HG03280 (cell line): ENCODE measurements at regions not wholly inside any gene's neighbourhood (a gene's known extent, or its start where the extent isn't known, plus 50 kb on each side); places are given as distances from the start of the nearest gene placed in this dataset.

Experiments
- ATAC-seq: cut with Tn5 transposase; IDR thresholded peaks from one replicate; pipeline ENCODE4 v1.9.1; 2021; ENCODE audit warnings: mild to moderate bottlenecking, moderate library complexity; ENCODE audit not compliant: unreplicated experiment

GRCh38 chr2:16129716-16130540 is 189.6 kb downstream of the MYCN start:
- ATAC-seq = no peak

GRCh38 chr2:16128746-16129610 is 188.6 kb downstream of the MYCN start:
- ATAC-seq = no peak

GRCh38 chr2:16127958-16128357 is 187.6 kb downstream of the MYCN start:
- ATAC-seq = no peak

GRCh38 chr2:16127276-16127940 is 187.1 kb downstream of the MYCN start:
- no peak for ATAC-seq

- ATAC-seq = no peak
Observed at GRCh38 chr2:16126517-16127275, 186.3 kb downstream of the MYCN start.

- no peak for ATAC-seq
Observed at GRCh38 chr2:16125614-16126516, 185.5 kb downstream of the MYCN start.

- ATAC-seq = no peak
Observed at GRCh38 chr2:16124881-16125613, 184.7 kb downstream of the MYCN start.

GRCh38 chr2:16123856-16124780 is 183.8 kb downstream of the MYCN start:
- no peak for ATAC-seq

- ATAC-seq = no peak
Observed at GRCh38 chr2:16123421-16123820, 183.1 kb downstream of the MYCN start.

GRCh38 chr2:16122556-16122955 is 182.2 kb downstream of the MYCN start:
- ATAC-seq = no peak

- ATAC-seq = no peak
Observed at GRCh38 chr2:16121986-16122390, 181.6 kb downstream of the MYCN start.

GRCh38 chr2:16121231-16121985 is 181.1 kb downstream of the MYCN start:
- no peak for ATAC-seq

GRCh38 chr2:16120591-16121180 is 180.3 kb downstream of the MYCN start:
- ATAC-seq = no peak

- ATAC-seq = no peak
Observed at GRCh38 chr2:16119741-16120140, 179.4 kb downstream of the MYCN start.

- ATAC-seq = no peak
Observed at GRCh38 chr2:16118611-16119590, 178.6 kb downstream of the MYCN start.
